Breast epithelium (tissue), 4 donors: ENCODE measurements at regions not wholly inside any gene's neighbourhood (a gene's known extent, or its start where the extent isn't known, plus 50 kb on each side); places are given as distances from the start of the nearest gene placed in this dataset.
"Not testable (repeated sequence)": the region's sequence is repeated elsewhere in the genome, so short reads cannot be mapped to it uniquely, and the experiment has no call there.

Source experiments
- DNase-seq, 2 donors: peaks; one replicate each; pipeline ENCODE4 v3.0.0-alpha.2; 2019; ENCODE audit warnings: low spot score in 2 of 2
- H3K27ac ChIP-seq, 2 donors: fragments of 200-600 bp; sonication (generic) in 1 of 2; one replicate each; pipeline ENCODE4 v1.5.1; 2016 to 2019; ENCODE audit warnings: mild to moderate bottlenecking in 1 of 2
- H3K27me3 ChIP-seq, 2 donors: fragments of 200-600 bp; sonication (generic) in 1 of 2; one replicate each; pipeline versions ENCODE4 v1.5.1 to v1.6.0; 2017 to 2019; ENCODE audit warnings: control low read depth in 1 of 2, mild to moderate bottlenecking in 1 of 2
- H3K36me3 ChIP-seq: fragments of 200-600 bp; one replicate; pipeline ENCODE4 v1.5.1; 2019
- H3K4me1 ChIP-seq, 2 donors: fragments of 200-600 bp; sonication (generic); one replicate each; pipeline ENCODE4 v1.5.1; 2016 to 2019; ENCODE audit warnings: control low read depth in 1 of 2
- H3K4me3 ChIP-seq, 3 donors: fragments of 200-600 bp; sonication (generic); 1 replicate in 2 of 3; 2 replicates in 1 of 3; pipeline ENCODE4 v1.5.1; 2016 to 2019; ENCODE audit warnings: mild to moderate bottlenecking in 3 of 3, moderate library complexity in 2 of 3
- H3K9me3 ChIP-seq, 2 donors: fragments of 200-600 bp; sonication (generic) in 1 of 2; one replicate each; pipeline ENCODE4 v1.5.1; 2016 to 2019; ENCODE audit warnings: control low read depth in 1 of 2
- POLR2A ChIP-seq: fragments of 450-650 bp; IDR thresholded peaks from one replicate; pipeline ENCODE4 v1.6.1; 2016; ENCODE audit warnings: antibody characterized with exemption, mild to moderate bottlenecking, moderate library complexity
- POLR2AphosphoS5 ChIP-seq, 3 donors: sonication (generic); formaldehyde crosslinking; IDR thresholded peaks; one replicate each; pipeline ENCODE4 v1.6.1; 2017; ENCODE audit warnings: antibody characterized with exemption in 3 of 3
- intact Hi-C: fragments of 100-400 bp; cut with DNase I; formaldehyde crosslinking; loops from one replicate; pipeline ENCODE4 v1.15.1; 2023; ENCODE audit warnings: low total_unique reads
- TF ChIP-seq, protein P1 (sequence below), 3 donors: fragments of 450-650 bp; IDR thresholded peaks; one replicate each; pipeline ENCODE4 v1.5.1; 2016 to 2017; ENCODE audit warnings: antibody characterized with exemption in 3 of 3, mild to moderate bottlenecking in 3 of 3, moderate library complexity in 3 of 3

DNA sequence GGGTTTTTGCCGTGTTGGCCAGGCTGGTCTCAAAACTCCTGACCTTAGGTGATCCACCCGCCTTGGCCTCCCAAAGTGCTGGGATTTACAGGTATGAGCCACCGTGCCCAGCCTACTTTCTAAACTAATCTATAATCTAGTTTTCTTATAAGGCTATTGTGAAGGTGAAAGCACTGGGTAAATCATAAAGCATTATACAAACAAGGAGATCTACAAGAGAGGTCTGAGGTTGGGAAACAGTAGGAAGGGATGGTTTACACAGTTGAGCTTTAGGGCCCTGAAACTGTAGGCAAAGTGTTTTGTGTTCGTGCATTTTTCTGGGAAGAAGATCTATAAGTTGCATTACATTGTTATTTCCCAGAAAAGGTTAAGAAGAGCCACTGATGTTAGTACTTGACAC lies 84.9 kb upstream of the MED13 start:
- TF ChIP-seq POLR2AphosphoS5 (IDR thresholded peaks at IDR 0.05) (no peak), POLR2A (no peak)
- TF ChIP-seq, protein P1, sequence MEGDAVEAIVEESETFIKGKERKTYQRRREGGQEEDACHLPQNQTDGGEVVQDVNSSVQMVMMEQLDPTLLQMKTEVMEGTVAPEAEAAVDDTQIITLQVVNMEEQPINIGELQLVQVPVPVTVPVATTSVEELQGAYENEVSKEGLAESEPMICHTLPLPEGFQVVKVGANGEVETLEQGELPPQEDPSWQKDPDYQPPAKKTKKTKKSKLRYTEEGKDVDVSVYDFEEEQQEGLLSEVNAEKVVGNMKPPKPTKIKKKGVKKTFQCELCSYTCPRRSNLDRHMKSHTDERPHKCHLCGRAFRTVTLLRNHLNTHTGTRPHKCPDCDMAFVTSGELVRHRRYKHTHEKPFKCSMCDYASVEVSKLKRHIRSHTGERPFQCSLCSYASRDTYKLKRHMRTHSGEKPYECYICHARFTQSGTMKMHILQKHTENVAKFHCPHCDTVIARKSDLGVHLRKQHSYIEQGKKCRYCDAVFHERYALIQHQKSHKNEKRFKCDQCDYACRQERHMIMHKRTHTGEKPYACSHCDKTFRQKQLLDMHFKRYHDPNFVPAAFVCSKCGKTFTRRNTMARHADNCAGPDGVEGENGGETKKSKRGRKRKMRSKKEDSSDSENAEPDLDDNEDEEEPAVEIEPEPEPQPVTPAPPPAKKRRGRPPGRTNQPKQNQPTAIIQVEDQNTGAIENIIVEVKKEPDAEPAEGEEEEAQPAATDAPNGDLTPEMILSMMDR (IDR thresholded peaks at IDR 0.05): no peak
- intact Hi-C loops: no loop called here

GRCh38 chr17:62147284-62147683 lies 82.2 kb upstream of the MED13 start:
- Histone ChIP-seq H3K4me3 (no peak overlapping the region), H3K9me3 (no peaks in the 10 kb centered on the region), H3K36me3 (no peaks in the 10 kb centered on the region), H3K4me1 (no peaks in the 10 kb centered on the region), H3K27ac (no peak overlapping the region), H3K27me3 (no peaks in the 10 kb centered on the region)
- TF ChIP-seq POLR2AphosphoS5 (IDR thresholded peaks at IDR 0.05) (no peak), POLR2A (no peak)
- TF ChIP-seq, protein P1 (IDR thresholded peaks at IDR 0.05): no peak
- no peak for DNase-seq
- intact Hi-C loops: no loop called here

More for the DNA sequence above, 84.9 kb upstream of the MED13 start:
- Histone ChIP-seq H3K4me1 (no peaks in the 10 kb centered on the region), H3K9me3 (no peaks in the 10 kb centered on the region), H3K27ac (no peak overlapping the region), H3K4me3 (no peak overlapping the region), H3K36me3 (no peaks in the 10 kb centered on the region), H3K27me3 (no peaks in the 10 kb centered on the region)
- DNase-seq: no peak

DNA sequence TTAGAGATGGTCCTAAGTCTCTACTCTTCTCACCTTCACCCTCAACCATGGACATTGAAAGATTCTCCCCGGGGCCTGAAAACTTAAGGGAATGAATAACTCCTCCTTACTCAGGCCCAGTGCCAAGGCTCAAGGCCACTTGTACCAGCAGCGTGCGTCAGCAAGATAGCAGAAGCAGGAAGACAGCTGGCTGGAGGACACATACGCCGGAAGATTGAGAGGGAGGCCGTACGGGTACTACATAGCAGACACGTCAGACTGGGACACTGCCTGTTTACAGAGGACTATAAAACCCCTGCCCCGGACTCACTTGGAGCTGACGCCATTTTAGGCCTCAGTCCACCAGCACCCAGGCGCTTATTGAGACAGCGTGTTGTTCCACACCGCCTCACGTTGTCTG lies 75.8 kb upstream of the MED13 start:
- Histone ChIP-seq H3K36me3 (no peaks in the 10 kb centered on the region), H3K4me3 (no peak overlapping the region), H3K27me3 (peaks cover 0 to 27% of the 10 kb centered on the region in 2 donors), H3K27ac (no peak overlapping the region), H3K4me1 (no peaks in the 10 kb centered on the region), H3K9me3 (peaks cover 0 to 5% of the 10 kb centered on the region in 2 donors)
- intact Hi-C loops: no loop called here
- TF ChIP-seq POLR2AphosphoS5 (IDR thresholded peaks at IDR 0.05) (no peak), POLR2A (no peak)
- TF ChIP-seq, protein P1 (IDR thresholded peaks at IDR 0.05): no peak
- no peak for DNase-seq

- no peaks in the 10 kb centered on the region for H3K4me1 ChIP-seq
- no peak overlapping the region for H3K4me3 ChIP-seq
- no peaks in the 10 kb centered on the region for H3K36me3 ChIP-seq
- intact Hi-C loops: no loop called here
- peaks cover 0 to 5% of the 10 kb centered on the region in 2 donors for H3K9me3 ChIP-seq
- H3K27ac ChIP-seq: no peak overlapping the region
- DNase-seq: no peak
- peaks cover 0 to 27% of the 10 kb centered on the region in 2 donors for H3K27me3 ChIP-seq
- TF ChIP-seq POLR2AphosphoS5 (IDR thresholded peaks at IDR 0.05) (no peak), POLR2A (no peak)
- TF ChIP-seq, protein P1 (IDR thresholded peaks at IDR 0.05): no peak
Measured at GRCh38 chr17:62140376-62140775, 75.3 kb upstream of the MED13 start.

DNA sequence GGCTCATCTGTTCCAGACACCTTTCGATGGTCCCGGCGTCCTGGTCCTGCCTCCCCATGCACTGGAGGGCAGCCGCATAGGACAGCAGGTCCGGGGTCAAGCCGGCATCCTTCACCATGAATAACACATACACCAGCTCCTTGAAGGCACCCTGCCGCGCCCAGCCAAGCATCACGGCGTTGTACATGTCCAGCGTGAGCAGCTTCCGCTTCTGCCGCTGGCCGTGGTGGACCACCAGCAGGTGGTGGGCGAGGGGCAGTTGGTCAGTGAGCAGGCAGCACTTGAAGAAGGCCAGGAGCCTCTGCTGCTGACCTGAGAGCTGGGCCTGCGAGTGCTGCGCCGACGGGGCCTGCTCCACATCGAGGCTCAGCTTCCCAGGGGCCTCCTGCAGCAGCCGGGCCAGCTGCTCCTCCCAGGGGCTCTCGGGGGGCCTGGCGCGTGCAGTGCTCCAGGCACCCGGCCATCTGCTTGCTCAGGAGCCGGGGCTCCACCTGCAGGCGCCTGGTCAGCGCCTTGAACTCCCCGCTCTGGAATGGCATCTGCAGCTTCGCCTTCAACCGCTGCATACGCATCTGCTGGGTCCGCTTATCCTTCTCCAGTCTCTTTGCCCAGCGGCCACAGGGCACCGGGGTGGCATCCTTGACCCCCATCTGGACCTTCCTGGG lies 74.7 kb upstream of the MED13 start:
- intact Hi-C loops, DNase-seq: not testable (repeated sequence)

More for the DNA sequence above, 74.7 kb upstream of the MED13 start:
- not testable (repeated sequence) for H3K4me1 ChIP-seq, H3K27ac ChIP-seq, H3K4me3 ChIP-seq, H3K36me3 ChIP-seq, H3K9me3 ChIP-seq
- H3K27me3 ChIP-seq: peaks cover 0 to 27% of the 10 kb centered on the region in 2 donors
